Inferior parietal cortex (tissue), 1 donor: ENCODE measurements at regions not wholly inside any gene's neighbourhood (a gene's known extent, or its start where the extent isn't known, plus 50 kb on each side); places are given as distances from the start of the nearest gene placed in this dataset.

ENCODE experiments used
- DNase-seq: peaks from one replicate; pipeline ENCODE4 v3.0.0-alpha.2; 2016; ENCODE audit errors: extremely low spot score

DNA sequence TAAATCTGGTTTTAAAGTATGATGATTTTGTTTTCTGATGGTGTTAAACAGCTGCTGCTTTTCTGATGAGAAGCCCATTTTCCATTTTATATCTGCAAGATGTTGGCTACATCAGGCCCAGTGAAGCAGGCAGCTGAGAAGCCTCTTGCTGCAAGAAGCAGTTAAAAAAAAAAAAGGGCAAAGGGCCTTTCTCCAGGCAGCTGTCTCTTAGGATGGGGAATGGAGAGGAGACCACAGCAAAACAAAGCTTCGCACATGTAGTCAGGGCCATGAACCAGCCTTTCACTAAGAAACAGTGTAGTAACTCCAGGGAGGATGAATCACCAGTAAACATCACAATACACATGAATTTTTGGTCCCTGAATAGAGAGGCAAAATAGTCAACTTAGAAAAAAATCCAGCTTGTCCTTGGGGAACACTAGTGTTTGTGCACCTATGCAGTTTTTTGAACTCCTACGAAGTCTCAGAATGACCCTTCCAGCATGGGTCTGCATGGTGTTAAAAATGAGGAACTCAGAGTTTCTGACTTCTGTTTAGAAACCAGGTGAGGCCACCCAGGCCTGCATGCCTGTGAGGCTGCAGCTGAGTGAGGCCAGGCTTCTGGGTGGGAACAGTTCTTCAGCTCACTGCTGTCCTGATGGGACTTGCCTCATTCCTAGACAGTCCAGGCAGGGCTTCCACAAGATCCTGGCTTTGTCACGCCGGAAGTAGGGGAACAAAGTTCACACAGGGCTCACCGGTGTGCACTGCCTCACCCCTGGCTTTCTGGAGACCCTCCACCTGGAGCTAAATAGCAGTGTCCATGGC lies 518.7 kb downstream of the MCTP2 start:
- DNase-seq, result peak; percentile 6

DNA sequence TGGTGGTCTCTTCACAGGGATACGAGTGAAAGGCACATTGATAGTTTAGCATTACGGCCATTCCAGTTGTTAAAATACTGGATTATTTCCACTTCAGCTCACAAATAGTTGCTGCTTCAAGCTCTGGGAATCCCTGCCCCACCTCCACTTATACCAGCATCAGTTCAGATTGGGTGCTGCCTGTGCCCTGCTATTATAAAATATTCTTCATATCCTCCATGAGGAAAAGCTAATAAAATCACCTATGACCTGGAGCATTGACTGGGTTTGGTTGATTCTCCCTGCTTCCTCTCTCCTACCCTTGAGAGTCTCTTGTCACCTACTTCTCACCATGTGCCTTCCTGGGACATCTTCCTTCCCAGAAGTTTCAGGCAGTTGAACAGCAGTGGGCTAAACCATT lies 529.0 kb downstream of the MCTP2 start:
- DNase-seq, result no peak

DNA sequence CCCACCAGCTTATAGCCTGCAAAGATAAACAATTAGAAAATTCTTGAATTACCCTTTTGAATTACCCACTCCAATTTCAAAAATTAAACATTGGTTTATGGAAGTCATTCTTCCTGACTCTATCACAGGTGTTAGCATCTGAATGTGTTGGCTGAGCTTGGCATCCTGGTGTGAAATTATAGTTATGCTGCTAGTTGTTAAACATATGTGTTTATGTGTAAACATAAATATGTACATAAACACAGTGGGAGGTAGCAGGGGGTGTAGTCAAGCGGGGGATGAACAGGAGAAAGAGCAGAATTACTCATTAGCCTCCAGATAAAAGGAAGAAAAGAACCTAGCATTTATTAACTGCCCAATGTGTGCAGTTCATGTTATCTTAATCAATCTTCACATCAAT lies 530.2 kb downstream of the MCTP2 start:
- no peak for DNase-seq

DNA sequence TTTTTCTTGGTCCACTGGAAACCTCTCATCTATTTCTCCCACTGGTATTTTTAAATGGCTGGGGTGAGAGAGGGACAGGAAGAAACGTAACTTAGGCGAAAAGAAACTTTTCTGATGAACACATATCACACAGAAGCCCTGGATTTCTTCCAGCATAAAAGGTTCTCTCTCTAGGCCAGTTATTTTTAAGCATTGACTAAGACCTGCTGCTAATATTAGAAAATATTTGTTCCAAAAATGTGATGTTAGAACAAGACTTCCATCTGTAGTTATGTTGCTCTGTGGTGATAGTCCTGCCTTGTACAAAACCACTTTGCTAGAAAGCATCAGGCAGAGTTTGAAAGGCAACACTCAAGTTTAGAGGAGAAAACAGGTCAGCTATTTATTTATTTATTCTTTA lies 537.7 kb downstream of the MCTP2 start:
- no peak for DNase-seq

DNA sequence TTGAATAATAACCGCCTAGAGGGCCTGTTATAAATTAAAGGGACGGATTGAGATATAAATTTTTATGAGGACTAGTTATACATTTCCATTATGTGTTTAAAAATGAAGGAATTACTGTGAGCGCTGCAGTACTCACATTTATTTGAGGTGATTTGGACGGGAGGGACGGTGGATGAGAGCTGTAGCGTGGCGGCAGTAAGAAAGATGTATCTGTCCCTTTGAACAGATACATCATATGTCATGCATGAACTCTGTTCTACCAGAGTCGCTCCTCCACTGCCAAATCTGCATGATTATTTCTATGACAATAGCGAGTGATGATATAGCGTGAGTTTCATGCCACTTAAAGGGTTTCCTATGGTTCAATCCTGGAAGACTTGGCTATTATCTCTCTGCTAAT lies 538.8 kb downstream of the MCTP2 start:
- DNase-seq, result no peak

DNA sequence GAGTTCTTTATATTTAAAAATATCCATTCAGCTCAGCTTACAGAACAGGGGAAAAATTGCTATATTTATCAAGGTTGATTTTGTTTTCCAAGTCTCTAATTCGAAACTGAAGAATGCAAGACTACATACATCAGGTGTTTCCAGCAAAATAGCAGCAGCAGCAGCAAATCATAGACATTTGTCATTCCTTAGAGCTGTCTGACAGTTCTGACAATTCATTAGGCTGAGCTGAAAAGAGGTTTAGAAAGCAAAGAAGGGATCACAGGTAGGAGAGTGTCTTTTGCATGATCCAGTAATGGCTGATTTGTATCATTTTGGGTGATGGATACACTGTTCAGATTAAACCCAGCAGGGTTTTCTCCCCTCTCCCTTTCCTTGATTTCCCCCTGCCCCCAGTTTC lies 545.7 kb downstream of the MCTP2 start:
- DNase-seq, result no peak

DNA sequence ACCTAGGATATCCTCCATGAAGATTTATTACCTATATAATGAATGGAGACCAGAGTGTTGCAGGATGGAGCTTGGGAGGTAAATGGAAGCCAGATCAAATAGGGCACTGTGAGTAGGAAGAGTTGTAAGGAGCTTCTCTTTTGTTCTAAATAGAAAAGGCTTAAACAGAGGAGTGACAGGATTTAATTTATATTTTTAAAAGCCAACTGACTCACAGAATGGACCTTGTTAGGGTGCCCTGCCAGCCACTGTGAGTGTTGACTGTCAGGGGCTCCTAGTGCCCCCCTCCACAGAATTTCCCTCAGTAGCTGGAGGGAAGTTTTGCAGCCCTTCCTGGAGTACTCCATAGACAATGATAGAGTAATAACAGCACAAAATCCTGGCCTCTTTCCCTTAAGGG lies 547.5 kb downstream of the MCTP2 start:
- no peak for DNase-seq

DNA sequence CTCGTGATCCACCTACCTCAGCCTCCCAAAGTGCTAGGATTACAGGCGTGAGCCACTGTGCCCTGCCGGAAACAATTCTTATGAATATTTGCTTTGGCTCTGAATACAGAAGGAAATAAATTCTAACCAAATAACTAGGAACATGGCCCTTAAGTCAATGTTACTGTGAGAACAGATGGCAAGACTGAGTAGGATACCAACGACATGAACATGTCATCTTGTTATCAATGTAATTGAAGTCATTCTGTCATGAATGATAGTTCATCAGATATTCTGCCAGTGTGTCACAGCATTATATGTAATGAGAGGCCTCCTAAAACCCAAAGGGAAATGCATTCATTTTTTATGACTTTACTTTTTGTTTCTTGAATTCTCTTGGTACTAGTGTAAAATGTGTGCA lies 548.8 kb downstream of the MCTP2 start:
- no peak for DNase-seq

DNA sequence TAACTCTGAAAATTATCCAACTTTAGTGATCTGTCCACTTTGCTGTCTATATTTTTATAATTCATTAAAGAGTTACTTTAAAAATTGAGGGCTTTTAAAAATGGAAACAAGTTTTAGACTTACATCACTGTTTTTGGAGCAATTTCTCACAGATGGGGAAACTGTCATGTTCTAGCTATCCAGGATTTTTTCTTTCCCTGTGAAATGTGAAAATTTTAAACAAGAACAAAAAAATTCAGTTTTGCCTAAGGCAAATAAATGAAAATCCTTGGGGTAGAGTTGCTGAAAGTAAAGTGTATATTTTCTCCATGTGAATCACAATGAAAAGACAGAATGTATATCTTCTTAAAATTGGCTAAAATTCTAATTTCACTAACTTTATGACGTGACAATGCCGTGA lies 553.7 kb downstream of the MCTP2 start:
- DNase-seq, result peak; percentile 5

DNA sequence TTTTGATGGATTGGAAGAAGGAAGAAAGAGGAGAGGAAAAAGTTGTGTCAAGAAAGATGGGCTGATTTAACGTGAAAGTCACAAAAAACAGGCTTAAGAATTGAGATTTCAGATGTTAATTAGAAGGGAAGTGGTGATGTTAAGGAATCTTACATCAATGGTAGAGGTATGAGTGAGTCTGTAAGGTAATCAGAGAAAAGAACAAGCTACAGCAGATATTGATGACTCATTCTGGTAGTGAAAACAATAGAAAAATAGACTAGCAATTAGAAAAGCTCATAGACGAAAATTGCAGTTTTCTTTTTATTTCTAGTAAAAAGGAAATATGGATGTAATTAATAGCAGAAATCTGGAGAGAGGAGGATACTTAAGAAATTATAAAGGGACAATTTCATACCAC lies 559.6 kb downstream of the MCTP2 start:
- no peak for DNase-seq

DNA sequence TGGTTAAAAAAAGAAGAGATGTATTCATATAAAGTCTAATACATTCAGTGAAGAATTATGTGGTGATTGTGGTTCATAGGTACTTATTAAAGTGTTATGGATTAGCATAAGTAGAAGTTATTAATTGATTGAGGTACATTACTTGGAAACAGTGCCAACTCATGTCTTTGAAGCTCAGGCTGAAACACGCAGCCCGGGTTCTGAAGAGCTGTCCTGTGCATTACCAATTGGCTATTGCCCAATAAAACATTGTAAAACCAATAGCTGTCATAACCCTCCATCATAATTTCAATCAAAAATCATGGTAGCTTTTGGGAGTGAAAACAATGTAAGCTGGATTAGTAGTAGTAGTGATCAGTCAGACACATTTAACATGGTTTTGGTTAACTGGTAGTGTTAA lies 560.1 kb downstream of the MCTP2 start:
- DNase-seq, result no peak

DNA sequence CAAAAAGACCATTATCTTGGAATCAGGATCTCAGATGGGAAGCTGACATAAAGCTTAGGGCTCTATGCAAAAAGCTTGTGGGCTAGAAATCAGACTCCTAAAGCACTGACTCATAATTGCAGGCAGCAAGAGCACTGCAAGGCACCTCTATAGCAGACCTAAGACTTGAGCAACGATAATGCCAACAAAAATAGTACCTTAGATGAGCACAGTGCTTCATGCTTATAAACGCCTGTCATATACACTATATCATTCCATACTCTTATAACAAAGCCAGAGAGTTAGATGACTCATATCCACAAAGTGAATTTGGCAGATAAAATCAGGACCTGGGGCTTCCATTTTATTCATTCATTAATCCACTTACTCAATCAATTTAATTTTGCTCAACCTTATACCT lies 560.8 kb downstream of the MCTP2 start:
- no peak for DNase-seq

DNA sequence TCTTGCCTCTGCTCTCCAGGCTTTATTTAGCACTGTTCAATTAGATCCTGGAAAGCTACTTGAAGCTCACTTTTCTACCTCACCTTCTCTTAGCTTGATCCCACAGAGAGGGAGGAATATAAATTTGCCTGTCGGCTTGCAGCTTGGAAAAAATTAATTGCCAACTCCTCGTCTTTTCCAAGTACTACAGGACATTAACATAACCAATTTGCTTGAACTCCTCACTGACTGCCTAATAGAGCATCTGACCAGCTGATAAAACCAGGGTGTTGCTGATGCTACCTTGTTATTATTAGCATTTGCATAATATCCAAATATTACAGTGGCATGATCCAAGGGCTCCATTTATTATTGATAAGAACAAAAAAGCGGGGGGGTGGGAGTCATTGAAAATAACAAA lies 561.8 kb downstream of the MCTP2 start:
- DNase-seq, result no peak

DNA sequence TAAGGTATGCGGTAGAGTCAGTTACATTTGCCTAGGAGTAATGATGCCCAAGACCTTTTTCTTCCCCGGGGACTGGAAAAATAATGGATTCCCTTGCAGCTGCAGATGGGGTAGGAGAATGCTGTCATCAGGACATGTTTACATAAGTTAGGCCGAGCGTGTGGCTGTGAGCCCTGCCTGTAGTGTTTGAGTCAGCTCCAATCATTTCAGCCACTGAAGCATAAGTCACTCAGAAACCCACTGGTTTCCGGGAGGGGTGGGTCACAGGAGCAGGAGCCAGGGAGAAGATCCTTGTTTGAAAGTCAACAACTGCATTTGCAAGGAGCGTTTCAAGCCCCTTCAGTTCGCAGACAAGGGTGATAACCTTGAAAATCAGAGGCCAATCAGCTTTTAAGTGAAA lies 562.3 kb downstream of the MCTP2 start:
- DNase-seq, result no peak

DNA sequence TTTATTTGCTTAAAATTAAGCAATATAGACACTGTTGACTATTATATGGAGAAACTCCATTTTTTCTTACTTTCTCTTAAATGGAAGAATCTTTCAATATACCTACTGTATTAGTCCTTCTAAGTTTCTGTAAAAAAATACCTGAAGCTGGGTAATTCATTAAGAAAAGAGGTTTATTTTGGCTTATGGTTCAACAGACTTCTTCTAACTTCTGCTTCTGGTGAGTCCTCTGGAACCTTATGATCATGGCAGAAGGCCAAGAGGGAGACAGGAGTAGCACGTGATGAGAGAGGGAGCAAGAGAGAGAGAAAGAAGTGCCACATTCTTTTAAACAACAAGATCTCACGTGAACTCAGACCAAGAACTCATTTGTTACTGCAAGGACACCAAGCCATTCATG lies 573.3 kb downstream of the MCTP2 start:
- DNase-seq, result no peak

DNA sequence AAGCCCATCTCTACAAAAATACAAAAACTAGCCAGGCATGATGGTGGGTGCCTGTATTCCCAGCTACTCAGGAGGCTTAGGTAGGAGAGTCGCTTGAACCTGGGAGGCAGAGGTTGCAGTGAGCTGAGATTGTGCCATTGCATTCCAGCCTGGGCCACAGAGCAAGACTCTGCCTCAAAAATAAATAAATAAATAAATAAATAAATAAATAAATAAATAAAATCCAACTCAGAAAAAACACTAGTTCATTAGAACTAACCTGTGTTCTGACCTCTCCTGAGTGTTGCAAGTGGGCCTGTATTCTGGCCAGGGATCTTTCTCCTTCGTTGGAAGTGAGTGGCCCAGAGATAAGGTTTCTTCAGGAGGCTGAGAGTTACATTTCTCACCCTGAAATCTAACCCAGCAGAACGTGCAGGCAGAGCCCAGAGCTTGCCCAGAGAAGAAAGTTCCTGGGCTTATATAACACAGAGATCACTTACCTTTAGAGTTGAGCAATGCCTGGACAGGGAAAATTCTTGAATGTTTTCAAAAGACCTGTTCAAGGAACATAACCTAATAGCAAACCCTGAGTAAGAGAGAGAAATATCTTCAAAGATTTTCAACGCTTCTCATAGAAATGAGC lies 583.9 kb downstream of the MCTP2 start:
- no peak for DNase-seq

DNA sequence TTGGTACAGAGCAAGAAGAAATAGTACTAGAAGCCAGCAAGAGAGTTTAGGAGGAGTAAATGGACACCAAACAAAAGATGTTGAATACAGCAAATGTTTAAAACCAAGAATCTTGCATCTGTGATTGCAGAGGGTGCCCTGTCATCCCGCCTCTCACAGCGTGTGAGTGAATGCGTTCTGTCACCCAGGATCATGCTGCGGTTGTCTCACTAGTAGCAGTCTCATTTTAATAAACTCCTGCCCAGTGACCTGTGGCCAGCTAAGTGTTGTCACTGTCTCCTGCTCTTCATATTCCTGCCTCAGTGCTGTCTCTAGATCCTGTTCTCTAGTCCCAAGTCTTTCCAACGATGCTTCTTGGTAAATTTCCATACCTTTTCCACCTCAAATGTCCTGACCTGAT lies 584.6 kb downstream of the MCTP2 start:
- no peak for DNase-seq

DNA sequence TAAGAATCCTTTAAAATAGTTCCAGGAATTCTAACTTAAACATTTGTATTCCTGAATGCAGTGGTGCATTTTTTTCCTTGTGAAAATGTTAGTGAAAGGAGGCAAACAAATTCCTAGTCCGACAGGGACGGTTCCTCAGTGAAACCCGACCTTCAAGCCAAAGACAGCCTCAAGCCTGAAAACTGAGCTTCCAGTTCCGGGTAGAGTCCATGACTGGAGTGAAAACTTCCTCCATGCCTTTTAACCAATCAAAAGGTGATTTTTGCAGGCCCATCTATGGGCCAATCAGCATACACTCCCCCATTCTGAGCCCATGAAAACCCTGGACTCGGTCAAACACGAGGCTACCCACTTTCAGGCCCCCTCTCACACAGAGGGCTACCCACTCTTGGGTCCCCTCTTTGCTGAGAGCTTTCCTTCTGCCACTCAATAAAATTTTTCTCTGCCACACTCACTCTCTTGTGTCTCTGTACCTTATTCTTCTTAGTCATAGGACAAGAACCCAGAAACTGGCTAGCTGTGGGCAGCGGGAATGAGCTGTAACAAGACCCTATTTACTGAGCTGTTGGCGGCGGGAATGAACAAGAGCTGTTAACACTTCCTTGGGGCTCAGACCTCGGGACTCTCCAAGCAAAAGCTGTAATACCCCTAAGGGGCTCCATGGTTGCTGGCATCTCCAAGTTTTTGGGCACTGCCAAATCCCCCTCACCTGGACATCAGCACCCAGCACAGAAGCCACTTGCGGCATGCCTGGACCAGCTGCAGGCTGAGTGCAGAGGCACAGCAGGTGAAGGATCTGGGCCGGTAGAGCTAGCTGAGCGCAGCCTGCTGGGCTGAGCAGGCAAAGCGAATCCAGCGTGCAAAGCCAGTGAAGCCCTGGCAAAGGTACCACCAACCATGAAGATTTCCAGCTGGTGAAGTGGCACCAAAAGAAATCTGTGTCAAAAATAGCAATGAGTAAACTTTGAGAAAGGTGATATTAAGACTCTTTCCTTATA lies 598.8 kb downstream of the MCTP2 start:
- no peak for DNase-seq

DNA sequence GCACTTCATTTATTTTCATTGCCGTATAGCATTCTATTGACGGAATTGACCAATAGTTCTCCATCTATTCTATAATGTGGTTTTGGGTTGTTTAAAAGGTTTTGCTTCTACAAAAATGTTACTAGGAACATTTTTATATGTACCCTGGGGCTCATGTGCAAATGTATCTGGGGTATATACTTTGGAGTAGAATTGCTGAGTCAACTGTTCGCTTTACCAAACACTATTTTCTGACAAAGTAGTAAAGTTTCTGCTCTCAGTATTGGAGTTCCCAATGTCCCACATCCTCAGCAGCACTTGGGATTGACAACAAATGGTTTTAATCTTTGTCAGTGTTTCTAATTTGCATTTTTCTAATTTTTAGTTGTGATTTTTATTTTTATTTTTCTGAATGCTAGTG lies 602.6 kb downstream of the MCTP2 start:
- no peak for DNase-seq

DNA sequence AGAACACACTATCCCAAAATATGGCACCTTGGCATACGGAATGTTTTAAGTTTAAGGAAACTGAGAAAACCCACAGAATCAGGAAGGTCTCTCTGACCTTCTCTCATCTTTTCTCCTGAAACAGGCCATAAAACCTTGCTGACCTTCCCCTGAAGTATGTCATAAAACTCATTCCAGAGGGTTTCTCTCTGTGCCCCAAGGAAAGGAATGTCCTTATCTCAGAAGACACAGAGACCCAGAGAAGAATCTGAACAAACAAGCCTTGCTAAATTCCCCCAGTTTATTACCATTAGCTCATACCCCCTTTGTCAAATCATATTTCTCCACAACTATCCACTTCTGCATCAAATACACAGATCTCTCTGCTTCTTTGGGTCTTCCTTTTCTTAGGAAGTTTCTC lies 603.1 kb downstream of the MCTP2 start:
- no peak for DNase-seq

DNA sequence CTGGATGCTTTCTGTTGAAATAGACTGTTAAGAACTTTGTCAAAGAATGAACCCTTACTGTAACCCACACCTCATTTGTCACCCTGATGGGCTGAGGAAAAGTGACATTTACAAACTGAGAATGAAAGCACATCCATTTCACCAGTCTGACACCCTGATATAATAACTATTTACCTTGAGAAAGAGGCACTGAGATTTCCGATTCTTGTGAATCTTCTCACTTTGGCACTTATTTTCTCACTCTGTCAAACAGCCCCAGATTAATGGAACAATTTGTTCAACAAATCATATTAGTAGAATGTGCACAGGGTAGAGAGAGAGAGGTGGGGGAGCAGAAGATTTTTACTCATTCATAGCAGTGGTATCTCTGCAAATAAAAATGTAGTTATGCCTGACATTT lies 606.9 kb downstream of the MCTP2 start:
- no peak for DNase-seq
